Left kidney (tissue), 1 donor: ENCODE measurements at regions not wholly inside any gene's neighbourhood (a gene's known extent, or its start where the extent isn't known, plus 50 kb on each side); places are given as distances from the start of the nearest gene placed in this dataset.

Experiments used
- DNase-seq: peaks from one replicate; pipeline ENCODE4 v3.0.0-alpha.2; 2013

- DNase-seq, result no peak
Observed at GRCh38 chr18:10285283-10285640, 169.2 kb upstream of the APCDD1 start.

- no peak for DNase-seq
Observed at GRCh38 chr18:10286580-10287150, 167.8 kb upstream of the APCDD1 start.

GRCh38 chr18:10289251-10289650, 165.2 kb upstream of the APCDD1 start:
- DNase-seq, result no peak

- DNase-seq, result no peak
Observed at GRCh38 chr18:10289951-10290637, 164.3 kb upstream of the APCDD1 start.

- no peak for DNase-seq
Observed at GRCh38 chr18:10290638-10291235, 163.7 kb upstream of the APCDD1 start.

GRCh38 chr18:10291568-10291981, 162.9 kb upstream of the APCDD1 start:
- no peak for DNase-seq

GRCh38 chr18:10293966-10294365, 160.5 kb upstream of the APCDD1 start:
- DNase-seq, result no peak

GRCh38 chr18:10295751-10296150, 158.7 kb upstream of the APCDD1 start:
- DNase-seq, result no peak

- DNase-seq, result no peak
Observed at GRCh38 chr18:10296491-10296890, 157.9 kb upstream of the APCDD1 start.

GRCh38 chr18:10297086-10297485, 157.3 kb upstream of the APCDD1 start:
- peak; percentile 41 for DNase-seq

GRCh38 chr18:10298346-10298745, 156.1 kb upstream of the APCDD1 start:
- DNase-seq, result no peak

GRCh38 chr18:10299643-10300042, 154.8 kb upstream of the APCDD1 start:
- no peak for DNase-seq

GRCh38 chr18:10300739-10301138, 153.7 kb upstream of the APCDD1 start:
- no peak for DNase-seq

GRCh38 chr18:10301831-10302483, 152.5 kb upstream of the APCDD1 start:
- DNase-seq, result no peak

GRCh38 chr18:10303171-10303570, 151.3 kb upstream of the APCDD1 start:
- no peak for DNase-seq

GRCh38 chr18:10304853-10305252, 149.6 kb upstream of the APCDD1 start:
- DNase-seq, result no peak

- no peak for DNase-seq
Observed at GRCh38 chr18:10306779-10307178, 147.7 kb upstream of the APCDD1 start.

- DNase-seq, result no peak
Observed at GRCh38 chr18:10308154-10308553, 146.3 kb upstream of the APCDD1 start.

- DNase-seq, result no peak
Observed at GRCh38 chr18:10310626-10311025, 143.8 kb upstream of the APCDD1 start.

- DNase-seq, result no peak
Observed at GRCh38 chr18:10312326-10313015, 142.0 kb upstream of the APCDD1 start.

GRCh38 chr18:10313016-10313342, 141.5 kb upstream of the APCDD1 start:
- no peak for DNase-seq

GRCh38 chr18:10314066-10314465, 140.4 kb upstream of the APCDD1 start:
- no peak for DNase-seq

GRCh38 chr18:10315522-10315921, 138.9 kb upstream of the APCDD1 start:
- DNase-seq, result no peak
